VCaP (cell line): ENCODE measurements at regions not wholly inside any gene's neighbourhood (a gene's known extent, or its start where the extent isn't known, plus 50 kb on each side); places are given as distances from the start of the nearest gene placed in this dataset.

Source experiments
- H3K27ac ChIP-seq: fragments of 450-650 bp; 2 replicates; pipeline ENCODE4 v1.5.1; 2017
- CTCF ChIP-seq: fragments of 450-650 bp; conservative IDR thresholded peaks from 2 replicates; pipeline ENCODE4 v1.5.1; 2017; ENCODE audit warnings: mild to moderate bottlenecking, moderate library complexity

- TF ChIP-seq CTCF, result no peak
- no peak overlapping the region for H3K27ac ChIP-seq
These were observed 356.3 kb downstream of the EMP1 start for GRCh38 chr12:13552830-13553229.

- no peak for TF ChIP-seq CTCF
- no peak overlapping the region for H3K27ac ChIP-seq
These were observed 350.8 kb downstream of the EMP1 start for GRCh38 chr12:13547283-13547682.

- H3K27ac ChIP-seq, result no peak overlapping the region
- no peak for TF ChIP-seq CTCF
These were observed 349.7 kb downstream of the EMP1 start for GRCh38 chr12:13546231-13546630.

- no peak overlapping the region for H3K27ac ChIP-seq
These were observed 342.5 kb downstream of the EMP1 start for GRCh38 chr12:13539051-13539450.

GRCh38 chr12:13538136-13538535, 341.6 kb downstream of the EMP1 start:
- H3K27ac ChIP-seq, result no peak overlapping the region
- no peak for TF ChIP-seq CTCF

More at GRCh38 chr12:13539051-13539450, 342.5 kb downstream of the EMP1 start:
- no peak for TF ChIP-seq CTCF

GRCh38 chr12:13537623-13538022, 341.1 kb downstream of the EMP1 start:
- TF ChIP-seq CTCF, result no peak
- H3K27ac ChIP-seq, result no peak overlapping the region

GRCh38 chr12:13536219-13536910, 339.8 kb downstream of the EMP1 start:
- TF ChIP-seq CTCF, result no peak

More at GRCh38 chr12:13536219-13536910, 339.8 kb downstream of the EMP1 start:
- H3K27ac ChIP-seq, result no peak overlapping the region
